ENCODE measurements at regions not wholly inside any gene's neighbourhood (a gene's known extent, or its start where the extent isn't known, plus 50 kb on each side); places are given as distances from the start of the nearest gene placed in this dataset.

GRCh38 chr9:135220601-135221575 lies 133.4 kb downstream of the OLFM1 start:
- Histone ChIP-seq H3K36me3 (ENCODE audit: control insufficient read depth, insufficient read depth, low read length) (no peaks in the 10 kb centered on the region), H3K4me3 (ENCODE audit: low read depth, low read length) (no peak overlapping the region), H3K27me3 (ENCODE audit: control insufficient read depth, insufficient read depth, low read length) (no peaks in the 10 kb centered on the region)
- ChIA-PET CTCF (no interaction called here), POLR2A (no interaction called here)
- no peak for TF ChIP-seq CTCF (IDR thresholded peaks at IDR 0.05; ENCODE audit: insufficient read depth, low read depth, low read length)
- DNase-seq (ENCODE audit: low read depth) = no peak

DNA sequence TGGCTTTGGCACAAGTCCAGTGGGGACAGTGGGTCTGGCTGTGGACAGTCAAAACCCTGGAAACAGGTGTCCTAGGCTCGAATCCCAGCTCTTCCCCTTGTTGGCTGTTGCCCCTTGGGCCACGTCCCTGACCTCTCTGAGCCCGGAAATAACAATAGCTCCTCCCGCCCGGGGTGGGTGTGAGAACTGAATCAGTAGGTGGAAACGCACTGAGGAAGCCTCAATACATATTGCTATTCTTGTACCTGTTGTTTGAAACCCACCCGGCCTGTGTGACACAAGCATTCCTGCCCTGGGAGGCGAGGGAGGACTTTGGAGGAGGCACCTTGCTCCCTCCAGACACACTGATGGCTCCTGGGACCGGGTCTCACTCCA lies 134.1 kb downstream of the OLFM1 start:
- POLR2A ChIA-PET = no interaction called here
- no peak for DNase-seq (ENCODE audit: low read depth)

DNA sequence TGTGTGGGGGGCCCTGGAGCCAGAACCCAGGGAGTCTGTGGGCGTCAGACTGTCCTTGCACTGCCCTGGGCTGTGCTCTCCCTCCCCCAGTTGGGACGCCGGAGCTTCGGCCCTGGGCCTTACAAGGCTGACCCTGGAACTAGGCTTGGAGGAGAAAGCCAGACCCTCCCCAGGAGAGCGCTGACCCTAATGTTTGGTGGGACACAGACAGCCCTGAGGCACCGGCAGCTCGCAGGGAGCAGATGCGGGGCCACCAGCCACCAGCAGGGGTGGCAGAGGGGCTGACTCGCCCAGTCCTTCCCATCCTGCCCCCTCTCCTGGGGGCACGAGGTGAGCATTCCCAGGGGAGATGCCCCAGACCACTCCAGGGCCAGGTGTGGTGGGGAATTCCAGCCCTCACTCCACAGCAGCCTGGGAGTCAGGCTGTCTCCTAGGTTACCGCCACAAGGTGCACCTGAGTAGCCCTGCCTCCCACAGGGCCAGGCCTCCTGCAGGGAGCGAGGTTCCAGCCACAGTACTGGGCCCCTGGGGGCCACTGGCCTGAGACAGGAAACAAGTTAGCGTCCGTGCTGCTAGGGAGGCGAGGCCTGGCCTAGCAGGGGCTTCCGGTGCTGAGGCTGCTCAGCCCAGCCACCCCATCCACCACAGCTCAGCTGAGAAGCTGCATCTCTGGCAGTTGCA lies 134.6 kb downstream of the OLFM1 start:
- Histone ChIP-seq H3K36me3 (ENCODE audit: control insufficient read depth, insufficient read depth, low read length) (no peaks in the 10 kb centered on the region), H3K27me3 (ENCODE audit: control insufficient read depth, insufficient read depth, low read length) (no peaks in the 10 kb centered on the region), H3K4me3 (ENCODE audit: low read depth, low read length) (no peak overlapping the region)
- POLR2A ChIA-PET = no interaction called here
- CTCF ChIA-PET = no interaction called here
- TF ChIP-seq CTCF (IDR thresholded peaks at IDR 0.05; ENCODE audit: insufficient read depth, low read depth, low read length) = no peak
- no peak for DNase-seq (ENCODE audit: low read depth)

More for the DNA sequence above, 134.1 kb downstream of the OLFM1 start:
- TF ChIP-seq CTCF (IDR thresholded peaks at IDR 0.05; ENCODE audit: insufficient read depth, low read depth, low read length) = no peak
- CTCF ChIA-PET = no interaction called here
- Histone ChIP-seq H3K27me3 (ENCODE audit: control insufficient read depth, insufficient read depth, low read length) (no peaks in the 10 kb centered on the region), H3K36me3 (ENCODE audit: control insufficient read depth, insufficient read depth, low read length) (no peaks in the 10 kb centered on the region), H3K4me3 (ENCODE audit: low read depth, low read length) (no peak overlapping the region)

DNA sequence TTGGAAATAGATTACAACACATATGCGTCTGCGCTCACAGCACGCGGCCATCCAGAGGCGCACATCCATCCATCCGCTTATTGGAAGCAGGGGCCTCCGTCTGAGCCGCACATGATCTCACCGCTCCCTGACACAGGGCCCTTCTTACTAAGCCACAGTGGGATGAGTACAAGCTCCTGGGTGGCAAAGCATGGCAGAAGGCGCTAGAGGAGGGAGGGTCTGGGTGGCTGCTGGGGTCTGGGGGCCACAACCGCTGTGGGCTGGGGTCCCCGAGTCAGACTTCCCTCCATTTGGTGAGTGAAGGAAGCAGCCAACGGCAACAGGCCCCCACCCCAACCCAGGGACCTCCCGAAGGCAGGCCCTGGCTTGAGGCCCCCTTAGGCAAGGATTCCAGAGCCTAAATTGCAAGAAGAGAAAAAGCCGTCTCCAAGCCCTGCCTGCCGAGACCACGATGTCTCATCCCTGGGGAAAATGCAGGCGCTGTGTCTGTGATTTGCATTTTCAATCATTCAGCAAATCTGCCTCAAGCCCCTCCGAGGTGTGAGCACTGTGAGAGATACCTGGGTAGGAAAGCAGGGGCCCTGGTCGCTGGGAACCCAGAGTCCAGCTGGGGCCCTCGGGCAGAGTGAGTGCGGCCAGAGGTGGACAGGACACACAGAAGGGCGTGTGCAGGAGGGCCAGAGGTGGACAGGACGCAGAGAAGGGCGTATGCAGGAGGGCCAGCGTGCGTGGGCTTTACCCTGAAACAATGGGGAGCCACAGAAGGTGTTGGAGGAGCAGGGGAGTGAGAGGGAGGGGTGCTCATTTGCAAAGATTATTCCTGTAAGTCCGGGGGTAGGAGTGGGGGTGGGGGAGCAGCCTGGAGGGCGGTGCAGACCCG lies 135.7 kb downstream of the OLFM1 start:
- TF ChIP-seq CTCF (IDR thresholded peaks at IDR 0.05; ENCODE audit: insufficient read depth, low read depth, low read length) = no peak
- DNase-seq (ENCODE audit: low read depth) = no peak
- POLR2A ChIA-PET = no interaction called here
- H3K36me3 ChIP-seq (ENCODE audit: control insufficient read depth, insufficient read depth, low read length) = no peaks in the 10 kb centered on the region
- CTCF ChIA-PET = no interaction called here
- no peaks in the 10 kb centered on the region for H3K27me3 ChIP-seq (ENCODE audit: control insufficient read depth, insufficient read depth, low read length)
- no peak overlapping the region for H3K4me3 ChIP-seq (ENCODE audit: low read depth, low read length)

GRCh38 chr9:135223831-135224230 lies 136.4 kb downstream of the OLFM1 start:
- no peak for TF ChIP-seq CTCF (IDR thresholded peaks at IDR 0.05; ENCODE audit: insufficient read depth, low read depth, low read length)
- ChIA-PET CTCF (no interaction called here), POLR2A (no interaction called here)
- no peaks in the 10 kb centered on the region for H3K27me3 ChIP-seq (ENCODE audit: control insufficient read depth, insufficient read depth, low read length)
- H3K36me3 ChIP-seq (ENCODE audit: control insufficient read depth, insufficient read depth, low read length) = no peaks in the 10 kb centered on the region
- no peak overlapping the region for H3K4me3 ChIP-seq (ENCODE audit: low read depth, low read length)
- DNase-seq (ENCODE audit: low read depth) = no peak
